HepG2 (cell line): ENCODE measurements at regions not wholly inside any gene's neighbourhood (a gene's known extent, or its start where the extent isn't known, plus 50 kb on each side); places are given as distances from the start of the nearest gene placed in this dataset.

Experiments
- ATAC-seq: fragments of 200-7000 bp; cut with Tn5 transposase; 3 replicates; pipeline ENCODE4 v1.9.1; 2020; ENCODE audit warnings: mild to moderate bottlenecking, moderate library complexity
- BruUV-seq: library from RNA; stranded (reverse); fragments of 400-500 nt; replicated peaks from 2 replicates; lab custom pipeline; 2021; lab: Mats Ljungman, UMichigan
- CTCF ChIA-PET: fragments of 300-600 bp; formaldehyde crosslinking; extraction: SDS; loops from one replicate; lab custom pipeline; 2021; ENCODE audit warnings: low total read pairs, inconsistent platforms, low intra/inter-chr PET ratio; lab: Yijun Ruan, JAX
- POLR2A ChIA-PET: fragments of 350-600 bp; sonication (Branson Sonifier 250); formaldehyde crosslinking; loops from one replicate; lab custom pipeline; 2020; ENCODE audit warnings: antibody characterized with exemption, inconsistent platforms; lab: Yijun Ruan, JAX
- DNase-seq: peaks from one replicate; pipeline ENCODE4 v3.0.0-alpha.2; 2015; ENCODE audit warnings: low spot score
- FAIRE-seq: peaks from 3 replicates; lab custom pipeline; 2011; peaks lifted over from hg19 to GRCh38; lab: Jason Lieb, UNC
- H2AFZ ChIP-seq: one replicate; pipeline ENCODE4 v1.6.1; 2011; ENCODE audit warnings: low read length, inconsistent platforms
- H3K27ac ChIP-seq: fragments of 300-600 bp; 3 replicates; pipeline ENCODE4 v1.8.0; 2011; ENCODE audit warnings: mixed run types, mild to moderate bottlenecking, mixed read lengths, low read length, inconsistent platforms; ENCODE audit not compliant: insufficient read depth; ENCODE audit errors: extremely low read length
- H3K27me3 ChIP-seq, 2 experiments: fragments of 200-600 bp in 1 of 2; 2 replicates in 1 of 2; 3 replicates in 1 of 2; pipeline versions ENCODE4 v1.6.0 to v1.8.0; 2011; ENCODE audit warnings: low read length in 2 of 2, mild to moderate bottlenecking in 2 of 2, moderate library complexity in 2 of 2, inconsistent platforms in 1 of 2; ENCODE audit not compliant: insufficient read depth in 2 of 2, control insufficient read depth in 1 of 2
- H3K36me3 ChIP-seq, 2 experiments: fragments of 200-600 bp in 1 of 2; replicated peaks in 1 of 2; 2 replicates in 1 of 2; 3 replicates in 1 of 2; pipeline versions ENCODE4 v1.5.1 to v1.8.0; 2011; ENCODE audit warnings: low read length in 2 of 2, inconsistent platforms in 1 of 2; ENCODE audit not compliant: insufficient read depth in 2 of 2, control insufficient read depth in 1 of 2
- H3K4me1 ChIP-seq: 2 replicates; pipeline ENCODE4 v1.5.1; 2012; ENCODE audit warnings: low read length, inconsistent platforms; ENCODE audit not compliant: insufficient read depth
- H3K4me2 ChIP-seq: 2 replicates; pipeline ENCODE4 v1.6.0; 2011; ENCODE audit warnings: low read depth, low read length, inconsistent platforms
- H3K4me3 ChIP-seq, 3 experiments: fragments of 200-600 bp in 1 of 3; sonication (generic), shearing (Covaris generic) in 1 of 3; replicated peaks in 1 of 3; 2 replicates each; pipeline ENCODE4 v1.5.1; 2011 to 2016; ENCODE audit warnings: low read length in 3 of 3, inconsistent platforms in 2 of 3, low read depth in 2 of 3, mild to moderate bottlenecking in 2 of 3, control low read depth in 1 of 3, mixed read lengths in 1 of 3; ENCODE audit not compliant: insufficient read depth in 1 of 3
- H3K79me2 ChIP-seq: one replicate; pipeline ENCODE4 v1.6.1; 2011; ENCODE audit warnings: low read length, inconsistent platforms; ENCODE audit not compliant: insufficient read depth
- H3K9ac ChIP-seq: 2 replicates; pipeline ENCODE4 v1.6.0; 2011; ENCODE audit warnings: mild to moderate bottlenecking, low read depth, low read length, inconsistent platforms; ENCODE audit not compliant: insufficient read depth
- H3K9me3 ChIP-seq: 2 replicates; pipeline ENCODE4 v1.5.1; 2012; ENCODE audit warnings: mild to moderate bottlenecking, low read length
- H4K20me1 ChIP-seq: 2 replicates; pipeline ENCODE4 v1.6.0; 2011; ENCODE audit warnings: inconsistent platforms, mild to moderate bottlenecking, low read length, moderate library complexity; ENCODE audit not compliant: insufficient read depth
- CENPT ChIP-seq: sonication (generic); formaldehyde crosslinking; IDR thresholded peaks from 2 replicates; pipeline ENCODE4 v1.8.0; 2022; ENCODE audit warnings: low read depth, mild to moderate bottlenecking, moderate library complexity, missing genetic modification reagents
- DMAP1 ChIP-seq: IDR thresholded peaks from 2 replicates; pipeline ENCODE4 v1.6.1; 2016
- DZIP1 ChIP-seq: sonication (generic); formaldehyde crosslinking; IDR thresholded peaks from 2 replicates; pipeline ENCODE4 v1.5.0; 2020; ENCODE audit warnings: mild to moderate bottlenecking, missing genetic modification reagents
- ELF3 ChIP-seq: IDR thresholded peaks from 2 replicates; pipeline ENCODE4 v1.6.1; 2016; ENCODE audit warnings: missing genetic modification reagents, missing compliant biosample characterization
- GZF1 ChIP-seq: sonication (generic); formaldehyde crosslinking; IDR thresholded peaks from 2 replicates; pipeline ENCODE4 v1.5.1; 2020; ENCODE audit warnings: mild to moderate bottlenecking, missing genetic modification reagents
- PAF1 ChIP-seq: IDR thresholded peaks from 2 replicates; pipeline ENCODE4 v1.6.1; 2016; ENCODE audit warnings: missing genetic modification reagents, missing compliant biosample characterization
- POLR2AphosphoS5 ChIP-seq: IDR thresholded peaks from 2 replicates; pipeline ENCODE4 v1.6.1; 2012; ENCODE audit warnings: low read depth, low read length
- PTBP1 ChIP-seq: fragments of 200-400 bp; formaldehyde crosslinking; IDR thresholded peaks from 2 replicates; pipeline ENCODE4 v1.6.1; 2018; ENCODE audit warnings: low read length, low read depth; ENCODE audit not compliant: poor library complexity, severe bottlenecking
- TBX3 ChIP-seq: fragments of 450-650 bp; IDR thresholded peaks from 2 replicates; pipeline ENCODE4 v1.6.1; 2017; ENCODE audit warnings: antibody characterized with exemption, mild to moderate bottlenecking, inconsistent platforms, borderline replicate concordance
- UBTF ChIP-seq: sonication (generic); formaldehyde crosslinking; IDR thresholded peaks from 2 replicates; pipeline ENCODE4 v1.4.0; 2020; ENCODE audit warnings: mild to moderate bottlenecking, missing genetic modification reagents
- ZBTB1 ChIP-seq: sonication (generic); formaldehyde crosslinking; IDR thresholded peaks from 2 replicates; pipeline ENCODE4 v1.4.0; 2020; ENCODE audit warnings: missing genetic modification reagents, borderline replicate concordance
- WGBS: methylation state at CpG from one replicate; pipeline ENCODE4 v1.1.6; 2017; ENCODE audit warnings: low lambda C conversion rate; 5-methylcytosine and 5-hydroxymethylcytosine counted together
- in situ Hi-C: cut with HindIII; loops from 2 replicates; pipeline ENCODE4 v1.10.0; 2017; ENCODE audit warnings: low pct_unique_long_range_greater_than_20kb; ENCODE audit not compliant: extremely low pct_ligation_motif_present
- intact Hi-C: fragments of 100-400 bp; cut with micrococcal nuclease; formaldehyde crosslinking; loops from one replicate; pipeline ENCODE4 v1.10.0; 2022; ENCODE audit not compliant: unreplicated experiment
- TF ChIP-seq, protein P1 (sequence below): sonication (generic); formaldehyde crosslinking; IDR thresholded peaks from 2 replicates; pipeline ENCODE4 v1.4.0; 2020; ENCODE audit warnings: low read depth, missing genetic modification reagents
- TF ChIP-seq, protein P2 (sequence below): sonication (generic); formaldehyde crosslinking; IDR thresholded peaks from 2 replicates; pipeline ENCODE4; 2020; ENCODE audit warnings: missing genetic modification reagents, mild to moderate bottlenecking, borderline replicate concordance

DNA sequence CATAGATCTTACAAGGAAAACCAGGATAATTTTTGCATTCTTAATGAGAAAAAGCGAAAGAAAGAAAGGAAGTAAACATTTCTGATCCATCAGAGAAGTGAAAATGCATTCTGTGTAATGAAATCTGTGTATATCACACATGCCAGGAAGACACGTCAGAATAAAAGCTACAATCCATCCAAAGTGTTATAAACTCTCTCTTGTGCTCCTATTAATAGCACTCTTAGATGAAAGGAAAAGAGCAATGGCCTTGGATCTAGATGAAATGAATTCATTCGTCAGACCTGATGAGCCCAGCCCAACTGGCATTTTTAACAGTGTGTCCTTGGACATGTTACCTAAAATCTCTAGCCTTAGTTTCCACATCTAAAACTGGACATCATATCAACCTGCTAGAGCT is 885.5 kb downstream of the CDH11 start:
- intact Hi-C loops (no loop called here), in situ Hi-C loops (no loop called here)
- ATAC-seq: no peak
- Histone ChIP-seq H4K20me1 (no peaks in the 10 kb centered on the region), H3K9ac (no peak overlapping the region), H3K27me3 (no peaks in the 10 kb centered on the region), H3K4me2 (no peak overlapping the region), H3K9me3 (peaks cover 21% of the 10 kb centered on the region), H3K27ac (no peak overlapping the region), H3K36me3 (no peaks in the 10 kb centered on the region), H3K4me1 (no peaks in the 10 kb centered on the region), H3K4me3 (no peak overlapping the region), H2AFZ (no peak overlapping the region), H3K79me2 (no peaks in the 10 kb centered on the region)
- no peak for FAIRE-seq
- WGBS: 3% methylated on average over 3 of the region's 3 CpGs
- no TSS peak for BruUV-seq
- DNase-seq: no peak
- ChIA-PET POLR2A (no interaction called here), CTCF (no interaction called here)
- TF ChIP-seq UBTF (no peak), DMAP1 (CRISPR knock-in tag) (no peak), DZIP1 (CRISPR knock-in tag) (no peak), CENPT (CRISPR knock-in tag) (no peak), PAF1 (no peak), ZBTB1 (no peak), PTBP1 (no peak), GZF1 (CRISPR knock-in tag) (no peak), POLR2AphosphoS5 (no peak), ELF3 (CRISPR knock-in tag) (no peak), TBX3 (no peak)
- TF ChIP-seq, protein P1, sequence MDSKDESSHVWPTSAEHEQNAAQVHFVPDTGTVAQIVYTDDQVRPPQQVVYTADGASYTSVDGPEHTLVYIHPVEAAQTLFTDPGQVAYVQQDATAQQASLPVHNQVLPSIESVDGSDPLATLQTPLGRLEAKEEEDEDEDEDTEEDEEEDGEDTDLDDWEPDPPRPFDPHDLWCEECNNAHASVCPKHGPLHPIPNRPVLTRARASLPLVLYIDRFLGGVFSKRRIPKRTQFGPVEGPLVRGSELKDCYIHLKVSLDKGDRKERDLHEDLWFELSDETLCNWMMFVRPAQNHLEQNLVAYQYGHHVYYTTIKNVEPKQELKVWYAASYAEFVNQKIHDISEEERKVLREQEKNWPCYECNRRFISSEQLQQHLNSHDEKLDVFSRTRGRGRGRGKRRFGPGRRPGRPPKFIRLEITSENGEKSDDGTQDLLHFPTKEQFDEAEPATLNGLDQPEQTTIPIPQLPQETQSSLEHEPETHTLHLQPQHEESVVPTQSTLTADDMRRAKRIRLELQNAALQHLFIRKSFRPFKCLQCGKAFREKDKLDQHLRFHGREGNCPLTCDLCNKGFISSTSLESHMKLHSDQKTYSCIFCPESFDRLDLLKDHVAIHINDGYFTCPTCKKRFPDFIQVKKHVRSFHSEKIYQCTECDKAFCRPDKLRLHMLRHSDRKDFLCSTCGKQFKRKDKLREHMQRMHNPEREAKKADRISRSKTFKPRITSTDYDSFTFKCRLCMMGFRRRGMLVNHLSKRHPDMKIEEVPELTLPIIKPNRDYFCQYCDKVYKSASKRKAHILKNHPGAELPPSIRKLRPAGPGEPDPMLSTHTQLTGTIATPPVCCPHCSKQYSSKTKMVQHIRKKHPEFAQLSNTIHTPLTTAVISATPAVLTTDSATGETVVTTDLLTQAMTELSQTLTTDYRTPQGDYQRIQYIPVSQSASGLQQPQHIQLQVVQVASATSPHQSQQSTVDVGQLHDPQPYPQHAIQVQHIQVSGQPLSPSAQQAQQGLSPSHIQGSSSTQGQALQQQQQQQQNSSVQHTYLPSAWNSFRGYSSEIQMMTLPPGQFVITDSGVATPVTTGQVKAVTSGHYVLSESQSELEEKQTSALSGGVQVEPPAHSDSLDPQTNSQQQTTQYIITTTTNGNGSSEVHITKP (CRISPR knock-in tag): no peak
- TF ChIP-seq, protein P2, sequence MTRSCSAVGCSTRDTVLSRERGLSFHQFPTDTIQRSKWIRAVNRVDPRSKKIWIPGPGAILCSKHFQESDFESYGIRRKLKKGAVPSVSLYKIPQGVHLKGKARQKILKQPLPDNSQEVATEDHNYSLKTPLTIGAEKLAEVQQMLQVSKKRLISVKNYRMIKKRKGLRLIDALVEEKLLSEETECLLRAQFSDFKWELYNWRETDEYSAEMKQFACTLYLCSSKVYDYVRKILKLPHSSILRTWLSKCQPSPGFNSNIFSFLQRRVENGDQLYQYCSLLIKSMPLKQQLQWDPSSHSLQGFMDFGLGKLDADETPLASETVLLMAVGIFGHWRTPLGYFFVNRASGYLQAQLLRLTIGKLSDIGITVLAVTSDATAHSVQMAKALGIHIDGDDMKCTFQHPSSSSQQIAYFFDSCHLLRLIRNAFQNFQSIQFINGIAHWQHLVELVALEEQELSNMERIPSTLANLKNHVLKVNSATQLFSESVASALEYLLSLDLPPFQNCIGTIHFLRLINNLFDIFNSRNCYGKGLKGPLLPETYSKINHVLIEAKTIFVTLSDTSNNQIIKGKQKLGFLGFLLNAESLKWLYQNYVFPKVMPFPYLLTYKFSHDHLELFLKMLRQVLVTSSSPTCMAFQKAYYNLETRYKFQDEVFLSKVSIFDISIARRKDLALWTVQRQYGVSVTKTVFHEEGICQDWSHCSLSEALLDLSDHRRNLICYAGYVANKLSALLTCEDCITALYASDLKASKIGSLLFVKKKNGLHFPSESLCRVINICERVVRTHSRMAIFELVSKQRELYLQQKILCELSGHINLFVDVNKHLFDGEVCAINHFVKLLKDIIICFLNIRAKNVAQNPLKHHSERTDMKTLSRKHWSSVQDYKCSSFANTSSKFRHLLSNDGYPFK (CRISPR knock-in tag): no peak
